Keratinocyte (primary cell): ENCODE measurements at regions not wholly inside any gene's neighbourhood (a gene's known extent, or its start where the extent isn't known, plus 50 kb on each side); places are given as distances from the start of the nearest gene placed in this dataset.

Source experiments
- DNase-seq: peaks from one replicate; pipeline ENCODE4 v3.0.0-alpha.2; 2011; ENCODE audit warnings: low read depth, missing footprints, low spot score
- FAIRE-seq: peaks from 2 replicates; lab custom pipeline; 2011; peaks lifted over from hg19 to GRCh38; lab: Jason Lieb, UNC
- H2AFZ ChIP-seq: 2 replicates; pipeline ENCODE4 v1.6.0; 2012; ENCODE audit warnings: low read length, control low read depth, inconsistent platforms; ENCODE audit not compliant: control insufficient read depth
- H3K27ac ChIP-seq: 2 replicates; pipeline ENCODE4 v1.5.1; 2011; ENCODE audit warnings: low read length; ENCODE audit not compliant: control insufficient read depth, insufficient read depth
- H3K27me3 ChIP-seq: 3 replicates; pipeline ENCODE4 v1.6.0; 2011; ENCODE audit warnings: low read length; ENCODE audit not compliant: control insufficient read depth, insufficient read depth; ENCODE audit errors: extremely low read depth
- H3K36me3 ChIP-seq, 2 experiments: 2 replicates in 1 of 2; 3 replicates in 1 of 2; pipeline ENCODE4 v1.5.1; 2011; ENCODE audit warnings: low read length in 2 of 2, mild to moderate bottlenecking in 1 of 2; ENCODE audit not compliant: control insufficient read depth in 2 of 2, insufficient read depth in 2 of 2; ENCODE audit errors: extremely low read depth in 1 of 2
- H3K4me1 ChIP-seq: 3 replicates; pipeline ENCODE4 v1.5.1; 2011; ENCODE audit warnings: low read length; ENCODE audit not compliant: control insufficient read depth, insufficient read depth; ENCODE audit errors: extremely low read depth
- H3K4me2 ChIP-seq: 3 replicates; pipeline ENCODE4 v1.6.0; 2011; ENCODE audit warnings: low read depth, low read length; ENCODE audit not compliant: control insufficient read depth, insufficient read depth; ENCODE audit errors: extremely low read depth
- H3K4me3 ChIP-seq, 3 experiments: fragments of 200-600 bp in 1 of 3; sonication (generic) in 1 of 3; 2 replicates in 2 of 3; 3 replicates in 1 of 3; pipeline ENCODE4 v1.5.1; 2011 to 2016; ENCODE audit warnings: low read length in 3 of 3, mild to moderate bottlenecking in 3 of 3, control low read depth in 2 of 3, inconsistent platforms in 1 of 3, low read depth in 1 of 3, mixed read lengths in 1 of 3, mixed run types in 1 of 3, moderate library complexity in 1 of 3; ENCODE audit not compliant: control insufficient read depth in 2 of 3, insufficient read depth in 2 of 3; ENCODE audit errors: extremely low read depth in 1 of 3
- H3K79me2 ChIP-seq: 2 replicates; pipeline ENCODE4 v1.6.0; 2012; ENCODE audit warnings: low read length; ENCODE audit not compliant: control insufficient read depth, insufficient read depth
- H3K9ac ChIP-seq: 3 replicates; pipeline ENCODE4 v1.6.0; 2011; ENCODE audit warnings: low read length; ENCODE audit not compliant: control insufficient read depth, insufficient read depth; ENCODE audit errors: extremely low read depth
- H3K9me1 ChIP-seq: 3 replicates; pipeline ENCODE4 v1.6.0; 2011; ENCODE audit warnings: low read length; ENCODE audit not compliant: control insufficient read depth, insufficient read depth; ENCODE audit errors: extremely low read depth
- H3K9me3 ChIP-seq: 2 replicates; pipeline ENCODE4 v1.5.1; 2012; ENCODE audit warnings: low read depth, low read length; ENCODE audit not compliant: control insufficient read depth
- H4K20me1 ChIP-seq: 3 replicates; pipeline ENCODE4 v1.6.0; 2011; ENCODE audit warnings: low read length; ENCODE audit not compliant: control insufficient read depth, insufficient read depth; ENCODE audit errors: extremely low read depth
- CTCF ChIP-seq, 3 experiments: IDR thresholded peaks in 1 of 3; conservative IDR thresholded peaks in 1 of 3; optimal IDR thresholded peaks in 1 of 3; 2 replicates in 2 of 3; 3 replicates in 1 of 3; pipeline versions ENCODE3 to v1.5.1; 2011; ENCODE audit warnings: low read length in 3 of 3, mild to moderate bottlenecking in 3 of 3, moderate library complexity in 2 of 3, control low read depth in 1 of 3, inconsistent platforms in 1 of 3; ENCODE audit not compliant: insufficient read depth in 2 of 3; ENCODE audit errors: extremely low read depth in 1 of 3
- EZH2 ChIP-seq: IDR thresholded peaks from one replicate; pipeline ENCODE4 v1.6.1; 2012; ENCODE audit warnings: inconsistent platforms, mild to moderate bottlenecking, low read length, moderate library complexity
- dilution Hi-C: fragments of 300-500 bp; cut with MboI; formaldehyde crosslinking; loops from one replicate; pipeline ENCODE4 v1.7.0; 2020; ENCODE audit warnings: low sequenced_read_pairs; ENCODE audit not compliant: extremely low pct_ligation_motif_present

DNA sequence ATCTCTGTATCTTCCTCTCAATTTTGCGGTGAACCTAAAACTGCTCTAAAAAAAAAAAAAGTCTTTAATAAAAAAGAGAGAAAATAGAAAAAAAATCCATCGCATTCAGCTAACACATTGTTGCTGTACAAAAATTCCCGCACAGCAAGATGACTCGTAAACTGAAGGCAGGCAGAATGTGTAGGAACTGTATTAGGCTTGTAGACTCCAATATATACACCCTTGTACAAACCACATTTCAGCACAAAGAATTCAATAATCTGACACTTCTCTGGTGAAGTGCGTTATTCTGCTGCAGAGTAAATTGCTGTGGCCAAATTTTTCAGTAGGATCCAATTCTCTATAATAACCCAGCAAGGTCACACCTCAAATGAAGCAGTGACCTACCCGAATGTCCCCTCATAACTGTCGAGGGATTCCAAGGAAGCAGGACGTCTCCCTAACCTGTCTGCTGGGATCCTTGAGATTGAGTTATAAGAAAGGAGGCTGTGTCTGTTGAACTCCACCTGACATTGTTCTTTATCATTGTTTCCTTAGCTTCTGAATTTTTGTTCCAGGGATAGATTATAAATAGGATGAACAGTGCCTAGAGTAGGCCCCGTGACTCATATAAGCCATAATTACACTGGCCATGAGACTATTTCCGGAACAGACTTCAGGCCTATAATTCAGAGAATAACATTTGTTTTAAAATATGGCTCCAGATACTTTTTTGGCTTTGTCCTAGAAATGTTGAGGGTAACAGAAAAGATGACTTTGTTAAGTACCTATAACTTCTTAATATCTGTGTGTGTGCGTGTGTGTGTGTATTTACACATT is 348.3 kb downstream of the PCDH7 start:
- DNase-seq (no peak), FAIRE-seq (no peak)
- H3K27me3 ChIP-seq: no peaks in the 10 kb centered on the region
- no peaks in the 10 kb centered on the region for H3K9me1 ChIP-seq
- H3K27ac ChIP-seq: no peak overlapping the region
- dilution Hi-C loops: no loop called here
- no peaks in the 10 kb centered on the region for H4K20me1 ChIP-seq
- H3K36me3 ChIP-seq: no peaks in the 10 kb centered on the region
- H3K4me1 ChIP-seq: peaks cover 6% of the 10 kb centered on the region
- no peaks in the 10 kb centered on the region for H3K9me3 ChIP-seq
- no peaks in the 10 kb centered on the region for H3K79me2 ChIP-seq
- no peak overlapping the region for H3K4me2 ChIP-seq
- TF ChIP-seq CTCF (optimal IDR thresholded peaks at IDR 0.05 in 1 of 3, IDR thresholded peaks at IDR 0.05 in 1 of 3, conservative IDR thresholded peaks at IDR 0.05 in 1 of 3; ENCODE audit: extremely low read depth in 1 of 3, insufficient read depth in 2 of 3, low read length in 3 of 3) (no peak), EZH2 (no peak)
- no peak overlapping the region for H3K9ac ChIP-seq
- no peak overlapping the region for H2AFZ ChIP-seq
- no peak overlapping the region for H3K4me3 ChIP-seq

DNA sequence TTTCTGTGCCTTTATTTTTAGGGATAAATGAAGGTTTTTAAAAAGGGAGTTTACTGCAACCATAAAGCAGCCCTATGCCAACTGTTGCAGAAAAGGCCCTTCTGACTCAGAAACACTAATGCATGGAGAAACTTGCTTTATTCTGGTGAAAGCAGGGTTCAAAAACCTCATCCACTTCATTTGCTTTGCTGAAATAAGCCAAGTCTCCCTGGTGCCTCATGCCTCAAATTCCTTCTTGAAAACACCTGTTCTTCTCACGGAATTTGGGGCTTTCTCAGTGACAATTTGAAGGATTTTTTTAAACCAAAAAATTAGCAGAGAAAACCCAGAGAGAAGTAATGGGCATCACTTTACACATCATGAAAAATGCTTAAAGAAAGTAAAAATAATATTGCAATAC is 349.0 kb downstream of the PCDH7 start:
- Histone ChIP-seq H3K27me3 (no peaks in the 10 kb centered on the region), H4K20me1 (no peaks in the 10 kb centered on the region), H2AFZ (no peak overlapping the region), H3K4me1 (peaks cover 6% of the 10 kb centered on the region), H3K9ac (no peak overlapping the region), H3K9me1 (no peaks in the 10 kb centered on the region), H3K36me3 (no peaks in the 10 kb centered on the region), H3K27ac (no peak overlapping the region), H3K9me3 (no peaks in the 10 kb centered on the region), H3K4me2 (no peak overlapping the region), H3K79me2 (no peaks in the 10 kb centered on the region), H3K4me3 (no peak overlapping the region)
- DNase-seq: no peak
- TF ChIP-seq CTCF (optimal IDR thresholded peaks at IDR 0.05 in 1 of 3, IDR thresholded peaks at IDR 0.05 in 1 of 3, conservative IDR thresholded peaks at IDR 0.05 in 1 of 3; ENCODE audit: extremely low read depth in 1 of 3, insufficient read depth in 2 of 3, low read length in 3 of 3) (no peak), EZH2 (no peak)
- dilution Hi-C loops: no loop called here
- no peak for FAIRE-seq
